GM18867 (cell line): ENCODE measurements at regions not wholly inside any gene's neighbourhood (a gene's known extent, or its start where the extent isn't known, plus 50 kb on each side); places are given as distances from the start of the nearest gene placed in this dataset.

Experiments
- ATAC-seq: cut with Tn5 transposase; IDR thresholded peaks from one replicate; pipeline ENCODE4 v1.9.1; 2021; ENCODE audit warnings: mild to moderate bottlenecking, moderate library complexity; ENCODE audit not compliant: unreplicated experiment

DNA sequence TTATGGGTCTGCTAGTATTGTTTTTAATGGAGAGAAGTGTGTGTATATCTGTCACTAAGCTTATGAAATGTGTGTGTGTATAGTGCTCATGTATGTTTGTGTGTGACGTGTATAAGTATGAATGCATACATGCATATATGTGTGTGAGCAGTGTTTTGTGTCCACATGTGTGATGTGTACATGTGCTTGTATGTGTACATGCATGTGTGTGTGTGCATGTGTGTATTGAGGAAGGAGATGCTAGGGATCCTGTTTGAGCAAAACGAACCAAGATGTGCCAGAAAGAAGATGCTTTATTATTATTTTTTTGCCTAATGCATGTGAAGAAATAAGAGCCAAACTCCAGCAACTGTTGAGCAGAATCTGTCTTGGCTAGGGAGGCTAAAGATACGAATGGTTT is 301.3 kb upstream of the SKOR2 start:
- no peak for ATAC-seq

DNA sequence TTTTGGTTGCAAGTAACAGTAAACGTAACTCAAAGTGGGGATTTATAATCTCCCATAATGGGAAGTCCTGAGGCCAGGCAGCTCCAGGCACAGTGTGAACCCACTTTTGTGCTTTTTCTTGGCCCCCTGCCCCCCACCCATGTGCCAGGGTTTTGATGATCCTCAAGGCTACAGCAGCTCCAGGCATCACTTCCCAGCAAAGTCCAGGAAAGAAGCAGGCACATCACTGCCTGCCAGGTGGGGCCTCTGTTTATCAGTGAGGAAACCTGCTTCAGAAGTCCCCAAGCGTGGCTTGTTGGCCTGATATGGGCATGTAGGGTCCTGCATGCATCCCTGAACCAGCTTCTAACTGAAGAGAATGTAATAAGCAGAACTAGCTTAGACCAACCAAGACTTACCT is 299.2 kb upstream of the SKOR2 start:
- no peak for ATAC-seq

DNA sequence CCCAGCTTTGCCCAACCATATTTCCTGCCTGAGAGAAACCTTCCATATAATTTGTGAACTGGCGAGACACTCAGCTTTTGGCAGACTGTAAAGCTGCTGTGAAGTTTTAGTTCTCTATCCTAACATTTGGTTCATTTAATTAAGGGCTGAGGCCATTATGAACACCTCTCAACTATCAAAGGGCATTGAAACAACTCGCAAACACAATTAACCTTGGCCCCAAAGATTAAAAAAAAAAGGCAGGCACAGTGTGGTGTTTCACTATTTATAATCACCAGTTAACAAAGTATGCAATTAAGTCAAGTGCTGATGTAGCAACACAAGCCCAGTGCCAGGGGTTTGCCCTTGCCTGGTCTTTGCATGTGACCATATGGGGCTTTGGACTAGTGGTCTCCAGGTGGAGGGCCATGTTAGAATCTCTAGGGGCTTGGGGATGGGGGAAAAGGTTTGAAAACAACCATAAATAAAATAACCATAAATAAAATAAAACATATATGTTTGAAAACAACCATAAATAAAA is 297.6 kb upstream of the SKOR2 start:
- ATAC-seq, result no peak

DNA sequence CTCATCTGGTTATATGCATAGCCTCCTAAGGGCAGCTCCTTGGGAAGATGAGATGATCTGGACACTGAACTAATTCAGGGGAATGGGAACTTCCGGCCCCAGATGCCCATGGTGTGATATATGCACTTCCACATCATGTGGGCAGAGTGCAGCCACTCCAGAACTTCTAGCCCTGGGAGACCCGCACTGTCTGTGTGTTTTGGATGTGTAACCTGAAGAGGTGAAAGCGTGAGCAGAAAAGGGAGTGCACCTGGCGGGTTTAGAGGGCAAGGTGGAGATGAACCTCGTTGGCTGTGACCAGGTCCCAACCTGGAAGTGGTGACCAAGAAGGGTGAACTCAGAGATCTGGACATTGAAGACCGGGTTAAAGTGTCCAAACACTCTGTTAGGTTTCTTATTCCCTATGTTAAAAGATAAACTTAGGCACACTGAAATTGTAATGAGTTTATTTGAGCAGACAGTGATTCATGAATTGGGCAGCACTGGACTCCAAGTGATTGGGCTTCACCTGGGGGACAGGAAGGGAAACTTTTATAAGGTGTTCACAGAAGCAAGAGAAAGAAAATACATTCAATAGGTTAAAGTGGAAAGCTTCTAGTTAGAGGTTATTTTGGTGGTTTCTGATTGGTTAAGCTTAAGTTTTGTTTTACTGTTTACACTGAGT is 296.2 kb upstream of the SKOR2 start:
- ATAC-seq, result no peak

DNA sequence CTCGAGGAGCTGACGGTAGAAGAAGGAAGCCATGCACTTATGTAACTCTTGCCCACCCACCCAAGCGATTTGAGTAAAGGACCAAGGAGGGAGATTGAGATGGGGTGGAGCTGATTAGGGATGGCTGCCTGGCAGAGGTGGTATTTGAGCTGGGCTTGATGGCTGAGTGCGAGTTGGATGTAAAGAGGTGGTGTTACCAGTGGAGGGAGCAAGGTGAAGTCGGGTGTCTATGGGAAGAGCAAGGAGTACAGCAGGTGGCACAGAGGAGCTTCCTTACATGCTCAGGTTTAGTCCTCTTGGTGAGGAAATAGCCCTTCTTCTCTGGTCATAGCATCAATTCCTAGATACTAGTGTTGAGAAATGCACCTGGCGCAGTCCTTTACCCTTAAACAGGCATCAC is 294.2 kb upstream of the SKOR2 start:
- no peak for ATAC-seq

DNA sequence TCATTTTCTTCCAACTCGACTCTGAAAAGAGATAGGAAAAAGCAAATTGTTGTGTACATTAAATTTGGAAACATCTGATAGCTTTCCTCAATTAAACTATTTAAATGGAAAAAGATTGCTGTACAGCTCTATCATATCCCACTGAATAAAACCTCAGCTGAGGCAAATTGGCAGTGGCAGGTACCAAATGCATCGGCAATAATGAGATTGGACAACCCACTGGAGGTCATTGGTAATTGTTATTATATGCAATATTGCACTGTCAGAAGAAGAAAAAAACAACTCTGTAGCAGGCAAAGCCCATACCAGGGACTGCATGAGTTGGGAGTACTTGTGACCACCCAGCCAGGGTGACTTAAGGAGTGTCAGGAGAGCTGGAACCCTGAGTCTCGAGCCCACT is 291.6 kb upstream of the SKOR2 start:
- no peak for ATAC-seq

DNA sequence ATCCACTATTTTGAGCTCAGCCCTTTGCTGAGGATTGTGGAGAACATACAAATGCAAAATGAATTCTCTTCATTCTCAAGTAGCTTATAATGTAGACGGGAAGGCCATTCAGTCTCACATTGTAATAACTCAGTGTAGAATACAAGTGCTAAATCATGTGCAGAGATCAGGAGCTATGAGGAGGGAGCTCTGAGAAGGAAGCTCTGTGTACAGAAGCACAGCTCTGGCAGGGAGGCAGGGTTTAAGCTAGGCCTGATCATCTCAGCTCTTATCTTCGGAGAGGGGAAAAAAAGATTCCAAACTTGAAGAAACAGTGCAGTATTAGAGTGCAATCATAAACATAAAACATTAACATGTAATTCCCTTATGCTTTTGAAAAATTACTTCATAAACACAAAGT is 291.1 kb upstream of the SKOR2 start:
- no peak for ATAC-seq

DNA sequence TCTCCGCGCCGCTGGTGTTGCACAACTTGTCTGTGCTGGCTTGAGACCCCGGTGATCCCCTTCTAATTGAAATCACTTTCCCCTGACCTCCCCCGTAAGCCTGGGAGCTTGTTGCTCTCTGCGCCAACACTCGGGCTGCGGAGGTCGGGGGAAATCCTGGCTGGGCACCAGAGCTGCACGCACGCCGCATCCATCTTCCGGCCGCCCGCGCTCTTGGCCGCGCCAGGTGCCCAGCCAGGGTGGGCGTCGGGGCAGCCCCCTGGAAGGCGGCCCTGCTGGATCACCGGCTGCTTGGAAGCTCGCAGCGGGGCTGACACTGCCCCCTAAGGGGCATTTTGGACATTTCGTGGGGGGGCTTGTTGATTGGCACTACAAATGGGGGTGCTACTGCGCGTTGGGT is 280.3 kb upstream of the SKOR2 start:
- no peak for ATAC-seq

DNA sequence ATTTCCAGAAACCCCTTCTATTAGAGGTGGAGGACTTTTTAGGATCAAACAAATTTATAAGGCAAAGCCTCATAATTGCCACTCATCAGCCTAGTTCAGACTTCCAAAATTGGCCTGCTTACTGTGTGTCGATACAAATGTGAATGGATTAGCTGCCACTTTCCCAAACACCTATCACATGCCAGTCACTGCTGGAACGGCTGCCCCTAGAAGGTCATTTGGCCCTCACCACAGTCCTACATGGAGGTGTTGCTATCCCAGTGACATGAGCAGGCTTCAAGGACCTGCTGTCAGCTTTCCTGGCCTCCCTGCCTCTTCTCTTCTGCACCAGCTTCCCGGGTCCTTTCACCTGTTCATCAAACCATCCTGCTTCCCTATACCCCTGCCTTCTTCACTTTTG is 279.2 kb upstream of the SKOR2 start:
- ATAC-seq, result no peak

DNA sequence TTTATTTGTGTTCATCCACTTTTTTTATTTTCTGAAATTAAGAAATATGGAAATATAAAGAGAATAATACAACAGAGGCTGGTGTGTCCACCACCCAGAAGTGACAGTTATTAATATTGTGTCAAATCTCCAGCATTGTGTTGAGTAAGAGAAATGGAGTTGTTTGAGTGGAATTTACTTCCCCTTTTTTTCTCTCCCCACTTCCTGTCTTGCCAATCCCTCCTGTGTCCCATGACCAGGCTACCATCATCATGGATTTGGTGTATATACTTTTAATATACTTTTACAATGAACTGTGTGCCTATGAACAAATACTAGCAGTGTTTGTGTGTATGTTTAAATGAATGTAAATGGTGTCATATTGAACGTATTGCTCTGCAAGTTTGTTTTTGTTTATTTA is 276.9 kb upstream of the SKOR2 start:
- no peak for ATAC-seq

DNA sequence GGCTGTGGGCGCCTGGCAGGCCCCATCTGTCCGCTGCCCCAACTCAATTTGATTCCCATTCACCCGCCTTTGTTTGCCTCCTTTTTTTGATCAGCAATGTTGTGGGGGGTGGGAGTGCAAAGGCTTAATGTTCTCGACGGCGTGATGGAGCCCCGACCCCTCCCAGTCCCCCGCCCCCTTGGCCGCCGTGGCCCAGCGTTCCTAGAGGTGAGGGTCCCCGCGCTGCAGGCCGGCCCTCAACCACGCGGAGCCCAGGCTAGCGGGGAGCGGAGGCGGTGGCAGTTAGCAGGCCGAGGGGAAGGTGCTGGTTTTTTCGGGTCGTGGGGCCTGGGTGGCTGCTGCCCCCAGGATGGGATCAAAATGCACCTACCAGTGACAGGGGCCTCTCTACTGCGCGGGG is 274.7 kb upstream of the SKOR2 start:
- ATAC-seq, result no peak

DNA sequence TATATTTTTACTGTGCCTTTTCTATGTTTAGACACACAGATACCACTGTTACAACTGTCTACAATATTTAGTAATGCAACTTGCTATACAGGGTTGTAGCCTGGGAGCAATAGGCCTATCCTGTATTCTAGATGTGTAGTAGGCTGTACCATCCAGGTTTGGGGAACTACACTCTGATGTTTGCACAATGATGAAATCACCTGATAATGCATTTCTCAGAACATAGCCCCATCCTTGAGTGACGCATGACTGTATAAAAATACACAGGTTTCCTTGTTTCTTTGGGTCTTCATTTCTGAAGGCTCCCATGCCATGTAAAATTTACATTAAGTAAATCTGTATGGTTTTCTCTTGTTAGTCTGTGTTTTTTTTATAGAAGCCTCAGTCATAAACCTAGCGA is 270.9 kb upstream of the SKOR2 start:
- no peak for ATAC-seq

DNA sequence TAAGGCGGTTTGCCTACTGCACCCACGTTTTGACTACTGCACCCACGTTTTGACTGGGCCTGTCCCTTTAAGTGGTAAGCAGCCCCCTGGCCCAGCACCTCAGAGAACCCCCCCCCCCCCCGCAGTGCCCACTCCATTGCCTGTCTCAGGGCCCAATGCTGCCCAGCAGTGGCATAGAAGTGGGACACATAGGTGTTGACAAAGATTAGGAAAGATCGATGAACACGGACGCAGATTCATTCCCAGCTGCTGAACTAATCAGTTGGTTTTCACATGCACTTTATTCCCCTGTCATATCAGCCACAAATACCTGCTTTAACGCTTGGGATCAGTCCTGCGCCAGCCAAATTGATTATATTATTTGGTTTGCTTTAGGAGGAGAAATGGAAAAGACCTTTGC is 268.8 kb upstream of the SKOR2 start:
- ATAC-seq, result no peak

DNA sequence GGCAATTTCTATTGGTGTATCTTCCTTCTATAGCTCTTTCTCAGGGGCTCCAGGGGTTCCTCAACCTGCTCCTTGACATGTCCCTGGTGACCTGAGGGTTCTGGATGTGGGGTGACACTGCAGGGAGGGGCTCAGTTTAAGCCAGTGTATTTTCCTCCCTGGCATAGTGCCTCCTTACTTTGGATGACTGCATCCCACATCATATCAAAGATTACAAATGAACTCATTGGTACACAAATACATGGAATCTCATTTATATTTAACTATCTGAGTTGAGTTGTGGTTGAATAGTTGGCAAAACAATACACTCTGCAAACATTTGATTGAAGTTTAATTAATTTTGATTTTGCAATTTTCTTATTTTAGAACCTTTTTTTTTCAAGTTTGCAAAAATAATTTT is 268.2 kb upstream of the SKOR2 start:
- no peak for ATAC-seq

DNA sequence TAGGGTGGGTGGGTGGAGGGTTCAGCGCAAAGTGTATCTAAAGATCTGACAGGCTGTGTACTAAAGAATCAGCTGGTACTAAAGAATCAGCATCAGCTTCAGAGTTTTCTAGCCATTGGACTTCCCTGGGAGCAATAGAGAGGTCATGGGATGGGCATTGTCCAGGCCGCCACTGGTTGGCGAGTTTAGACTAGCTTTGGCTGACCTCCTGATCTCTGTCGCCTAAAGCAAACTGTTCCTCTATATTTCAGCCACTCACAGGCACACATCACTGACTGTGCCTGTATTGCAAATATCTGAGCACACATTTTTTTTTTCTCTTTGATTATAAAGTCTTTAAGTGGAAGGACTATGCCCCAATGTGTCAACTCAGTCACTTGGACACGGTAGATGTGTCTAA is 267.8 kb upstream of the SKOR2 start:
- no peak for ATAC-seq

DNA sequence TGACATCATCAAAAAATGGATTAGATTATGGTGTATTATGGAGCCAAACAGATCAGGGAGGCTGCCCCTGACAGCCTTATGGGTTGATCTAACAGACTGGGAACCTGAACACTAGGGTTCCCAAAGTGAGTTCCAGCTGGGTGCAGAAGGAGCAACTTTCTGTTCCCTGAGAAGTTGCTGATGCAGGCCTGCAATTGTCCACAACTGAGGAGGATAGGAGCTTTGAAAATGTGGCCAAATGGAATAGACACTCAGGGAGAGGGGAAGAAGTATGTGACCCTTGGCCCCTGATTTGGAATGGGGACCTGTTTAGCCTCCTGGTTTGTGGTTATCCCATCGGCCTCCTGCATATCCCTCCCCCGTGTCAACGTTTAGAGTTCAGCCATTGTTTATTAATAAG is 262.2 kb upstream of the SKOR2 start:
- ATAC-seq, result no peak

DNA sequence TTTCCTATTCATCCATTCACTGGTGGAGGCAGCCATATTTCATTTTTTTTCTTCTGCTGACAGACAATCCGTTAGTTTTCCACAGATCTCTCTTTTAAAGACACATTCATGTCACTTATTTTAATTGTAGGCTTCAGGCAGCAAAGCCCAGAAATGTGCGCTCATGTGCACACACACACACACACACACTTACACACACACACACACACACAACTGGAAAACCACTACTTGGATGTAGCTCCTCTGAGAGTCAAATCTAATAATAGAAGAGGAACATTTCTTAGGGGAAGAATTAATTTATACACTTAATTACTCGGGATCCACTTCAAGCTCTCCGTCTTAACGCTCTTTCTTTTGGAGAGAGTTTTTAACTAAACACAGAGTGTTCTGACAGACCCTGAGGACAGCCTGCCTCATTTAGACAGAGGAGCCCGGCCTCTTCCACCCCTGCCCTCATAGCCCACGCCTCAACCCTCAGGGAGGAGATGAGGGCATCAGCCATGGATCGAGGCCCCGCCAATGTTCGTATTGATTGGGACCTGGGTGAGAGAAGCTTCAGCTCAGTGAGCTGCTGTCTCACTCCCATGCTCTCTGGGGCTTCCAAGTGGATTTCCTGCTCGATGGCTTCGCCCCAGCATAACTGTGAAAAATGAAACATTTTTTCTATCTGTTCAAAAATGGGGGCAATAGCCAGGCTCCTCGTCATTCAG is 261.4 kb upstream of the SKOR2 start:
- ATAC-seq, result no peak

DNA sequence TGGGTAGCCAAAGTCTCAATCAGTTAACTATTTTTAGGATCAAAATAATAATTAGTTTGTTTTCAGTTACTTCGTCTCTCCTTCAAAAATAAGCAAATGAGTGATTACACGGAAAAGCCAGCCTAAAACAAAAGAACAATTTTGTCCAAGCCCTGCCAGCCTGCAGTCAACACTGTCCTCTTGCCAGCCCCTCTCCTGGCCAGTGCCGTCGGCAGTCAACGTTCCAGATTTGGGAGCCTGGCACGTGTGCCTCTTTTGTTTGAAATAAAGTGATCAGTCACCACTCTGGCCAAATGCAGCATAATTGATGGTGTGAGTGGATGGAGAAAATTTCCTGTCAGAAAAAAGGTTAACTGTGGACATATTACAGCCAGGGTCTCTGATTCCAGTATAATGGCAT is 260.6 kb upstream of the SKOR2 start:
- ATAC-seq, result no peak

DNA sequence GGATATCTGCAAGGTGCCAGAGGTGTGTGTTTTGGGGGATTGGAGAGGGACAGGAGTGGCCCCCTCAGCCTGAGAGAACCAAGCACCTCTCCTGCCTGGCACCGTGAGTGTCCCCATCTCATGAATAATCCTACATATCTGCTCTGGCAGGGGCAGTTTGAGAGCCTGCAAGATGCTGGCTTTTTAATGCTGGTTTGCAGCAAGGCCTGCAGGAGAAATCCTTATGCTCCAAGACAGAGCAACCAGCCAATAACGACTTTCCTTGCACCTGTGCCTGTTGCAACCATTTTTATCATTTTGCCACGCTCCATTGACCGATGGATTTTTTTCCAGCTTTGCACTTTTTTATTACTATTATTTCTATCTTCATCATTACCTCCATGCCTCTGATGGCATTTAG is 259.4 kb upstream of the SKOR2 start:
- ATAC-seq, result no peak

DNA sequence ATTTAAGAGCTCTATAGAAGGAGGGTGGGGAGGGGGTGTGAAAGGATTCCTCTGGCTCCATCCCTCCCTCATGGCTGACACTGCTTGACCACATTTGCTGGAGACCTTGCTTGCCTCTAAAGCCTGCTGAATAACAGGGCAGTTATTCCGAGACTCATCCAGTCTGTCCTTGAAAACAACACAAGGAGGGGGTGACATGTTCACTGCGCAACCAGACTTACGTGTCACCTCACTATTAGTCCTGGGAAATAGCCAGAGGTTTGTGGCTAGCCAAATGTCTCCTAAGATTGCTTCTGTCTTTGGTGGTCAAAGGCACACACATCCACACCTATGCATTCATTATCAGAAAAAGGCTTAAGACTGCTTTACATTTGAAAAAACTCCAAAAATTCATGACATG is 256.2 kb upstream of the SKOR2 start:
- ATAC-seq, result no peak

DNA sequence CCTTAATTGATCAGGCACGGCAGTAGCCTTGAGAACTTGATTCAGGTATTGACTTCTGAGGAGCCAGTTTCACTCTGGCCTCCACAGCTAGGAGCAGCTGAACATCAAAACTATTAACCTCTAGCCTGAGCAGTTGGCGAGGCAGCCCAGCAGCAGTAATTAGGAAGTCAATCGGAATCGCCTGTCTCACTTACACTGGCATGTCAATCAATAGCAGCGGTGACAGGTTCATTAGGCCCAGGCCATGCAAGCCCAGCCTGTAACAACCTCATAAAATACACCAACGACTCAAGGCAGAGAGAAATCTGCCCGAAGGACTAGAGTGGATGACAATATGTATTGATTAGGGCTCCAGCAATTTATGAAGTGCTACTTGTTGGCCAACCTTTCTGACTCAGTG is 255.4 kb upstream of the SKOR2 start:
- no peak for ATAC-seq

DNA sequence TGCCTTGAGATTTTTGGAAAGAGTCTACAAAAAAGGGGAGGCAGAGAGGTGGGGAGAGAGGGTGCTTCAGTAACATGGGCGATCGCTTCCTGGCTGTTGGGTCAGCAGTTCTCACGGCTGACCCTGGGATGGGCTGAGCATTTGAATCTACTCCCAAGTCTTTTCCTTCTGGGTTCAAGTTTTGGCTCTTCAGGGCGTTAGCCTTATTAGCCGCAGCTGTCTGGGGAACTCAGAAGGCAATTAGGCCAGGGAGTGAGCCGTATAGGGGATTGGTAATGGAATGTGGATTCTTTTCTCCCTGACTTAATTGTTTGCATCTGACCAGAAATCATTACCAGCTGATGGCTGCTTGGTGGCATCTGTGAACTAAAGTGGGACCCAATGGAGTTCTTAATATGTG is 250.5 kb upstream of the SKOR2 start:
- no peak for ATAC-seq

DNA sequence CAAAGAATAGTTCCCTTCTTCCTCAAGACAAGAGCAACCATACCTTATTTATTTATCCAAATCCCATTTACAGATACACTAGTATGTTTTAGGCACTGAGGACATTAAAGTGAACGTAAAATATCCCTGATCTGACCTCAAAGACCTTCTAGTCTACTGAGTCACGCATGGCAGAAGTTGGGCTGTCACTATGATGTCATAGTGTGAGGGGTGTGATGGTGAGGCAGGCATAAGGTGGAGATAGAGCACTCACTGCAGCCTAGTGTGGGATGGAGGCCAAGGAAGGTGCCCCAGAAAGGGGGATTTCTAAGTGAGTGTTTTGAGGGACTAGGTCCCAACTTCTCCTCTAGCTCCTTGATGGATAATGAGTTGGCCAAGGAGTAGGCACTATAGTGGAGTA is 249.5 kb upstream of the SKOR2 start:
- ATAC-seq, result no peak
